ENCODE measurements at regions not wholly inside any gene's neighbourhood (a gene's known extent, or its start where the extent isn't known, plus 50 kb on each side); places are given as distances from the start of the nearest gene placed in this dataset.

- TF ChIP-seq CTCF (IDR thresholded peaks at IDR 0.05; ENCODE audit: low read length): no peak
- TF ChIP-seq EZH2 (IDR thresholded peaks at IDR 0.05; ENCODE audit: borderline replicate concordance, low read length): no peak
These were observed 86.7 kb upstream of the CHD6 start for GRCh38 chr20:41704896-41705295.
